Ectodermal cell (in vitro differentiated cells): ENCODE measurements at regions not wholly inside any gene's neighbourhood (a gene's known extent, or its start where the extent isn't known, plus 50 kb on each side); places are given as distances from the start of the nearest gene placed in this dataset.

ENCODE experiments used
- H3K27ac ChIP-seq: 2 replicates; pipeline ENCODE4 v1.7.0; 2013; ENCODE audit warnings: mild to moderate bottlenecking, low read depth, low read length; ENCODE audit not compliant: insufficient read depth, poor library complexity, severe bottlenecking
- H3K27me3 ChIP-seq: 2 replicates; pipeline ENCODE4 v1.7.0; 2013; ENCODE audit warnings: mild to moderate bottlenecking, low read length; ENCODE audit not compliant: insufficient read depth, control insufficient read depth, poor library complexity, severe bottlenecking
- H3K36me3 ChIP-seq: one replicate; pipeline ENCODE4 v1.7.0; 2013; ENCODE audit warnings: low read length; ENCODE audit not compliant: control insufficient read depth, insufficient read depth
- H3K4me1 ChIP-seq: one replicate; pipeline ENCODE4 v1.7.0; 2013; ENCODE audit warnings: low read length; ENCODE audit not compliant: control insufficient read depth, insufficient read depth
- H3K4me3 ChIP-seq: 2 replicates; pipeline ENCODE4 v1.7.0; 2013; ENCODE audit warnings: low read depth, low read length, control low read depth; ENCODE audit not compliant: insufficient read depth
- H3K9me3 ChIP-seq: 2 replicates; pipeline ENCODE4 v1.7.0; 2013; ENCODE audit warnings: mild to moderate bottlenecking, low read length, moderate library complexity; ENCODE audit not compliant: control insufficient read depth
- WGBS, 2 experiments: methylation state at CpG; one replicate each; pipeline ENCODE4 v1.1.7; 2013; ENCODE audit warnings: missing lambda C conversion rate in 2 of 2; 5-methylcytosine and 5-hydroxymethylcytosine counted together

DNA sequence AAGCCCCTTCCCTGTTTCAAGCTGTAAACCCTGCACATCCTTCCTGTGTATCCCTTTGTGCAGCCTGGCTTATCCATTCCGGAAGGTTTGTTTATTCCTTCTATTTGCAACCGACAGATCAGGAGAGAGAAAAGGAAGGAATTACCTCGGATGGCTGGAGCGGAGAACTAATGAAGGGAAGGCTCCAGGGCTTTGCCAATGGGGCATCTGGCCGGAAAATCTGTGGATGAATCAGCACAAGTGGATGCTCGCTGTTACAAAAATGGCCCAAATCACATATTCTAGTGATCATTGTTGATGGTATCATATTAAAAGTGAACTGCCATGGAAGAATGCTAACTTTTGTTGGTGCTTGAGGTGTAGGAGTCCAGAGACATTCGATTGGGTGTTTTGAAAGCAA is 97.1 kb downstream of the AQP4 start:
- H3K4me1 ChIP-seq: no peaks in the 10 kb centered on the region
- WGBS, 2 experiments: 88 to 93% methylated on average over 7 of the region's 7 CpGs
- H3K27ac ChIP-seq: no peak overlapping the region
- no peaks in the 10 kb centered on the region for H3K27me3 ChIP-seq
- no peaks in the 10 kb centered on the region for H3K36me3 ChIP-seq
- no peaks in the 10 kb centered on the region for H3K9me3 ChIP-seq
- no peak overlapping the region for H3K4me3 ChIP-seq

- Histone ChIP-seq H3K4me1 (no peaks in the 10 kb centered on the region), H3K27me3 (no peaks in the 10 kb centered on the region), H3K4me3 (no peak overlapping the region), H3K9me3 (no peaks in the 10 kb centered on the region), H3K27ac (no peak overlapping the region), H3K36me3 (no peaks in the 10 kb centered on the region)
- 100% methylated on average over 1 of the region's 2 CpGs; no CpG with 5 or more reads in 1 of the 2 experiments for WGBS, 2 experiments
Observed at GRCh38 chr18:26765498-26765897, 100.0 kb downstream of the AQP4 start.

GRCh38 chr18:26764586-26764985 is 100.9 kb downstream of the AQP4 start:
- Histone ChIP-seq H3K27ac (no peak overlapping the region), H3K9me3 (no peaks in the 10 kb centered on the region), H3K36me3 (no peaks in the 10 kb centered on the region), H3K4me3 (no peak overlapping the region), H3K4me1 (no peaks in the 10 kb centered on the region), H3K27me3 (no peaks in the 10 kb centered on the region)

DNA sequence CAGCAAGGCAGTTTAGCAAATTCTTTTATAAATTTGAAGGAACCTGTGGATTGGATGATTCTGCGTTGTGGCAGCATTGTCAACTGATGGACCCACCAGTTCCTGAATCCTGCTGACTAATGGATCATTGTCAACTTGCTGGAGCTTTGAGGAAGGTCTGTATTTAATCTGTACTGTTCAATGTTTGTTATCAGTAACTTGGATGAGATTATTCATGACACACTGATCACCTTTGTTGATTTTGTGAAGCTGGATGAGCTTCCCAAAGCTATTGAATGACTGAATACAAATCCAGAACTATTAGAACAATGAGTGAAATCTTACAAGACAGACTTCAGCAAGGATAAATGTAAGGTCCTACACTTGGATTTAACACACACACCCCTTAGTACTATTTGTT is 101.3 kb downstream of the AQP4 start:
- H3K4me1 ChIP-seq: no peaks in the 10 kb centered on the region
- WGBS, 2 experiments: 83 to 98% methylated on average over 1 of the region's 1 CpG
- H3K4me3 ChIP-seq: no peak overlapping the region
- no peaks in the 10 kb centered on the region for H3K27me3 ChIP-seq
- H3K36me3 ChIP-seq: no peaks in the 10 kb centered on the region
- H3K27ac ChIP-seq: no peak overlapping the region
- H3K9me3 ChIP-seq: no peaks in the 10 kb centered on the region

- Histone ChIP-seq H3K9me3 (no peaks in the 10 kb centered on the region), H3K27ac (no peak overlapping the region), H3K4me3 (no peak overlapping the region), H3K27me3 (no peaks in the 10 kb centered on the region), H3K36me3 (no peaks in the 10 kb centered on the region), H3K4me1 (no peaks in the 10 kb centered on the region)
- 92 to 96% methylated on average over 6 of the region's 6 CpGs for WGBS, 2 experiments
Observed at GRCh38 chr18:26763446-26764110, 101.9 kb downstream of the AQP4 start.

DNA sequence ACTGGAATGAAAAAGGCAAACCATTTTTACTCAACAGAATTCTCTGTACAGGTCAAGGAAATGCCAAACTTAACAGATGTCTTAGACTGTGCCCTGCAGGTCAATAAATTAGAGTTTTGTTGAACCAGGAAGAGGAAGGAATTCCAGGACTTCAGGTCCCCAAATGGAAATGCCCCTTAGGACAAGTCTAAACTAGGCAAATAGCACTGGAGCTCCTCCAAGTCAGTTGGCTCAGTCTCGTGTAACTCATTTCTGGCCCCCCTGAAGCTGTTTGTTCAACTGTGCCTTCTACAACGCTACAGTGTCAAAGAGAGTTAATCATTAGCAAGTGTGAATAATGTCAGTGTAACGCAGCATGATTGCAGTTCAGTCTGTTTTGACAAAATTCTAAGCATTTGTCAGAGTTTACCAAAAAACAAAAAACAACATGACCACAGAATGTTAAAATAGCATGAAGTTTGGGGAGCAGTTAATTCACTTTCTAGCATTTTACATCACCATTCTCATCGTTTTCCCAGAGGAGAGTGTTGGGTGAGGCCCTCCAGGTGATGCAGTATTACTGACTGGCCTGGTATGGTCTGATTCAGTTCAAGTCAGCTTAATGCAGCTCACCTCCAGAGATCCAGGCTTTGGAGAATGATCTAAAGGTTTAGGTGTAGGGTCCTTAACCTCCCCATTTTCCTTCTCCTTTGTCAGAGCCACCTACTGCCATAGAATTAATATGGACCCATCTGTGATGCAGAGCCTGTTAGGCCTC is 108.1 kb downstream of the AQP4 start:
- Histone ChIP-seq H3K27ac (peak overlapping the region; percentile 12), H3K4me1 (peaks cover 6% of the 10 kb centered on the region), H3K9me3 (no peaks in the 10 kb centered on the region), H3K4me3 (no peak overlapping the region), H3K36me3 (no peaks in the 10 kb centered on the region), H3K27me3 (no peaks in the 10 kb centered on the region)
- 86 to 94% methylated on average over 4 of the region's 4 CpGs for WGBS, 2 experiments

- H3K9me3 ChIP-seq: no peaks in the 10 kb centered on the region
- WGBS, 2 experiments: 92 to 95% methylated on average over 2 of the region's 2 CpGs
- H3K36me3 ChIP-seq: no peaks in the 10 kb centered on the region
- no peaks in the 10 kb centered on the region for H3K27me3 ChIP-seq
- H3K4me1 ChIP-seq: peaks cover 6% of the 10 kb centered on the region
- no peak overlapping the region for H3K4me3 ChIP-seq
- no peak overlapping the region for H3K27ac ChIP-seq
Observed at GRCh38 chr18:26756556-26756955, 109.0 kb downstream of the AQP4 start.

- Histone ChIP-seq H3K27ac (no peak overlapping the region), H3K4me1 (peaks cover 17% of the 10 kb centered on the region), H3K27me3 (no peaks in the 10 kb centered on the region), H3K9me3 (no peaks in the 10 kb centered on the region), H3K4me3 (no peak overlapping the region), H3K36me3 (no peaks in the 10 kb centered on the region)
- 56 to 94% methylated on average over 3 to 6 of the region's 10 CpGs for WGBS, 2 experiments
Observed at GRCh38 chr18:26746826-26747475, 118.6 kb downstream of the AQP4 start.

- no peak overlapping the region for H3K4me3 ChIP-seq
- H3K36me3 ChIP-seq: no peaks in the 10 kb centered on the region
- 90 to 97% methylated on average over 4 to 5 of the region's 5 CpGs for WGBS, 2 experiments
- H3K4me1 ChIP-seq: peaks cover 17% of the 10 kb centered on the region
- H3K27ac ChIP-seq: no peak overlapping the region
- no peaks in the 10 kb centered on the region for H3K9me3 ChIP-seq
- no peaks in the 10 kb centered on the region for H3K27me3 ChIP-seq
Observed at GRCh38 chr18:26746398-26746797, 119.1 kb downstream of the AQP4 start.
